Activated T-helper 1 cell treated with anti-CD3 and anti-CD28 coated beads, Interleukin-12 subunit alpha, Interleukin-12 subunit beta, Interleukin-2, Interleukin-4 antibody, amounts not matched to agents 30 ng/mL and 10 ng/mL and 1 ng/mL, durations not matched to agents 14 hours and 24 hours and 36 hours (primary cell): ENCODE measurements at regions not wholly inside any gene's neighbourhood (a gene's known extent, or its start where the extent isn't known, plus 50 kb on each side); places are given as distances from the start of the nearest gene placed in this dataset.

Experiments used
- DNase-seq: peaks from one replicate; pipeline ENCODE4 v3.0.0; 2021; ENCODE audit warnings: low spot score
- H3K27ac Mint-ChIP-seq: one replicate; pipeline ENCODE4 v1.8.0; 2021; ENCODE audit warnings: mild to moderate bottlenecking, mixed read lengths
- H3K27me3 Mint-ChIP-seq: one replicate; pipeline ENCODE4 v1.8.0; 2022; ENCODE audit warnings: mild to moderate bottlenecking, moderate library complexity, mixed read lengths; ENCODE audit not compliant: insufficient read depth
- H3K36me3 Mint-ChIP-seq: one replicate; pipeline ENCODE4 v1.8.0; 2021; ENCODE audit warnings: low read depth, mixed read lengths
- H3K4me1 Mint-ChIP-seq: one replicate; pipeline ENCODE4 v1.8.0; 2021; ENCODE audit warnings: low read depth, mixed read lengths
- H3K4me3 Mint-ChIP-seq: one replicate; pipeline ENCODE4 v1.8.0; 2021; ENCODE audit warnings: mild to moderate bottlenecking, moderate library complexity, mixed read lengths
- H3K9me3 Mint-ChIP-seq: one replicate; pipeline ENCODE4 v1.8.0; 2021; ENCODE audit warnings: mixed read lengths
- intact Hi-C: fragments of 100-400 bp; cut with micrococcal nuclease; formaldehyde crosslinking; loops from one replicate; pipeline ENCODE4 v1.15.1; 2024

DNA sequence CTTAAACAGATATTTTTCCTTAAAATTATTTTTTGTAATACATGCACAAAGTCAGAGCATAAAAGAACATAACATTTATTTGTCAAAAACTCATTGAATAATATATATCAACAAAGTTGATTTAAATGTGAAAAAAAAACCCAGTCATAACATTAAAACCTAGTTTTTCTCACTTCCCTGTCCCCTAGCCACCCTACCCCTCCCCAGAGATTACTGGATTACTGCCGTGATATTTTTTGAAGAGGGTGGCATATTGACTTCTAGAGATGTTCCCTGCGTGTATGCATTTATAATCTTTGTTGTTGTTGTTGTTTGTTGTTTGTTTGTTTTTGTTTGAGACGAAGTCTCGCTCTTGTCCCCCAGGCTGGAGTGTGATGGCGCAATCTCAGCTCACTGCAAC, 52.4 kb upstream of the ARMC2 start:
- no peak overlapping the region for H3K27ac Mint-ChIP-seq
- no peaks in the 10 kb centered on the region for H3K9me3 Mint-ChIP-seq
- intact Hi-C loops: no loop called here
- DNase-seq: no peak
- no peak overlapping the region for H3K4me3 Mint-ChIP-seq
- peaks cover 11% of the 10 kb centered on the region for H3K27me3 Mint-ChIP-seq
- peaks cover 29% of the 10 kb centered on the region for H3K4me1 Mint-ChIP-seq
- H3K36me3 Mint-ChIP-seq: no peaks in the 10 kb centered on the region

DNA sequence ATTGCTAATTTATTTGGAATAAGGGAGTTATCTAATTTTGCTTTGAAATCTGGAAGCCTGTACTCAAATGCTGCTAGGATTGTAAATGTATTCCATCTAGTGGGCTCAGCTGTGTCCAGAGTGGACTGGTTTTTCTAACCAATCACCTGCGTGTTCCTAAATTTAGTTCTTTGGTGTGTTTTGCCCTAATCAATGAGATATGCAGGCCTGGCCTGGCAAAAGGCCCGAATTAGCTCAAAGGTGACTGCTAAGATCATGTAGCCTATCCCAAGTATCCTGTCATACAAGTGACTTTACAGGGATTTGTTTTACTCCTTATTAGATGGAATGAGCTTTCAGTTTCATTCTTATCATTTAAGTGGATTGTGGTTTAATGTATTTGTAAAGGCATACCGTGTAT, 51.3 kb upstream of the ARMC2 start:
- no peak for DNase-seq
- Mint-ChIP-seq H3K9me3 (no peaks in the 10 kb centered on the region), H3K4me1 (peaks cover 34% of the 10 kb centered on the region)

DNA sequence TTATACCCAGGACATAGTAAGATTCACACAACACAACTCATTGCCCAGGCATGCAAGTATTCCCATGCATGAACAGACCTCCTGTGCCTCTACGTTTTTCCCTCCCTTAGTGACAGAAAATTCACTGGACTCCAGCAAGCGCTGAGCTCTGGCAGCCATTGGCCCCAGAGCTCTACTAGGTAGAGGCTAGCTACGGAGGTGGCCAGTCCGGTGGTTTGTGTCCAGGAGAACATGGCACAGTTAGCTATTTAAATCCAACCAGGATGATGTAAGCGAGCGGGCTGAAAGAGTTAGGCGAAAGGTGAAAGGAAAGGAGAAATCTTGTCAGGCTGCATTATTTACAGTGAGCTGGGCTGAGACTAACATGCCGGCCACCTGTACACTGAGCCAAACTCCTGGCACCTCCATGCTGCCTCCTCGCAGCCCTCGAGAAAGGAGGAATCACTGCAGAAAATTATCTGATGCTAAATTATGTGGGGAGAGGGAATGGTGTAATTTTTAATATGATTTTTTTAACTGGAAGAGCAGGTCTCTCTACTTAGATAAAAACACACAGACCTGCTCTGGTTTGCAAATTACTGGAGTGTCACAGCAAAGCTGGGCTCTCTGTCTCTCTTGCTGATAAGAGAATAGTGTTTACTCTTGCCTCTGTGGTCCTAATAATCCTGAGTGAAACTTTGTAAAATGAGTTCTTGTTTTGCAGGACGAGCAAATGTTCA, 50.1 kb upstream of the ARMC2 start:
- H3K27me3 Mint-ChIP-seq: peaks cover 13% of the 10 kb centered on the region
- no peaks in the 10 kb centered on the region for H3K9me3 Mint-ChIP-seq
- no peak for DNase-seq
- peak overlapping the region; percentile 80 for H3K4me3 Mint-ChIP-seq
- peaks cover 34% of the 10 kb centered on the region for H3K4me1 Mint-ChIP-seq
- peak overlapping the region; percentile 61 for H3K27ac Mint-ChIP-seq
- H3K36me3 Mint-ChIP-seq: peaks cover 1% of the 10 kb centered on the region
- intact Hi-C loops: loop anchor here (2.0 kb wide), 1 partner anchor 275 kb away; no protein-coding TSS in a partner anchor

More for the DNA sequence above, 51.3 kb upstream of the ARMC2 start:
- Mint-ChIP-seq H3K4me3 (no peak overlapping the region), H3K27ac (no peak overlapping the region), H3K27me3 (peaks cover 12% of the 10 kb centered on the region), H3K36me3 (peaks cover 1% of the 10 kb centered on the region)
- intact Hi-C loops: no loop called here
